Colonic mucosa (tissue), 4 donors: ENCODE measurements at regions not wholly inside any gene's neighbourhood (a gene's known extent, or its start where the extent isn't known, plus 50 kb on each side); places are given as distances from the start of the nearest gene placed in this dataset.

ENCODE experiments used
- DNase-seq: peaks from one replicate; pipeline ENCODE4 v3.0.0-alpha.2; 2020
- H3K27ac ChIP-seq: fragments of 200-600 bp; one replicate; pipeline ENCODE4 v1.8.0; 2021
- H3K27me3 ChIP-seq: fragments of 200-600 bp; one replicate; pipeline ENCODE4 v1.8.0; 2021
- H3K36me3 ChIP-seq: fragments of 200-600 bp; one replicate; pipeline ENCODE4 v1.8.0; 2021
- H3K4me1 ChIP-seq: fragments of 200-600 bp; one replicate; pipeline ENCODE4 v1.8.0; 2021; ENCODE audit warnings: mild to moderate bottlenecking
- H3K4me3 ChIP-seq: fragments of 200-600 bp; one replicate; pipeline ENCODE4 v1.8.0; 2021
- H3K9ac ChIP-seq, 2 donors: one replicate each; pipeline ENCODE4 v1.7.0; 2013; ENCODE audit warnings: control low read depth in 2 of 2, low read depth in 2 of 2, low read length in 2 of 2
- H3K9me3 ChIP-seq: fragments of 200-600 bp; one replicate; pipeline ENCODE4 v1.8.0; 2021
- intact Hi-C: fragments of 100-400 bp; cut with DNase I; formaldehyde crosslinking; loops from one replicate; pipeline ENCODE4 v1.14.1; 2022
- TF ChIP-seq, protein P1 (sequence below): fragments of 200-600 bp; IDR thresholded peaks from one replicate; pipeline ENCODE4 v1.8.0; 2022; ENCODE audit warnings: antibody characterized with exemption, mild to moderate bottlenecking
- donor health status: healthy.
- donor health status: DM: no; HTN: no; CAD: no.
- donor health status: DM: no; HTN: no; CAD: no.

DNA sequence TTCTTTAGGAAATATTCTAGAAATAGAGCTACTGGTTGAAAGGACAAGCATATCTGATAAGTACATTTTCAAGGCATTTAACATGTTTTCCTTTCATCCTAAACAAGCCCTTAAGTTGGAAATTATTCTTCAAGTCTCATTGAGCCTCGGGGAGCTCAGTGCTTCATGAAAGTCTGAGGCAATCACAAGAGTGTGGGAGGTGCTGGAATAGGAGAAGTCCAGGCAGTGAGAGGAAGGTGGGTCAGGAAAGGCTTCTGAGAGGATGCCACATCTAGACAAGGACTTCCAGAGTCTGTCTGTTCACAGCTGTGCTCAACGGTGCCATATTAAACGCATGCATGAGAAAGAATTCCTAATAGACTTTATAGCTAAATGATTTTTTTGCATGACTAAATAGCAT lies 69.8 kb downstream of the CD83 start:
- H3K4me1 ChIP-seq = no peaks in the 10 kb centered on the region
- no peaks in the 10 kb centered on the region for H3K27me3 ChIP-seq
- no peak for DNase-seq
- no peaks in the 10 kb centered on the region for H3K9me3 ChIP-seq
- H3K27ac ChIP-seq = no peak overlapping the region
- H3K9ac ChIP-seq = no peak overlapping the region
- intact Hi-C loops = no loop called here
- no peaks in the 10 kb centered on the region for H3K36me3 ChIP-seq
- TF ChIP-seq, protein P1, sequence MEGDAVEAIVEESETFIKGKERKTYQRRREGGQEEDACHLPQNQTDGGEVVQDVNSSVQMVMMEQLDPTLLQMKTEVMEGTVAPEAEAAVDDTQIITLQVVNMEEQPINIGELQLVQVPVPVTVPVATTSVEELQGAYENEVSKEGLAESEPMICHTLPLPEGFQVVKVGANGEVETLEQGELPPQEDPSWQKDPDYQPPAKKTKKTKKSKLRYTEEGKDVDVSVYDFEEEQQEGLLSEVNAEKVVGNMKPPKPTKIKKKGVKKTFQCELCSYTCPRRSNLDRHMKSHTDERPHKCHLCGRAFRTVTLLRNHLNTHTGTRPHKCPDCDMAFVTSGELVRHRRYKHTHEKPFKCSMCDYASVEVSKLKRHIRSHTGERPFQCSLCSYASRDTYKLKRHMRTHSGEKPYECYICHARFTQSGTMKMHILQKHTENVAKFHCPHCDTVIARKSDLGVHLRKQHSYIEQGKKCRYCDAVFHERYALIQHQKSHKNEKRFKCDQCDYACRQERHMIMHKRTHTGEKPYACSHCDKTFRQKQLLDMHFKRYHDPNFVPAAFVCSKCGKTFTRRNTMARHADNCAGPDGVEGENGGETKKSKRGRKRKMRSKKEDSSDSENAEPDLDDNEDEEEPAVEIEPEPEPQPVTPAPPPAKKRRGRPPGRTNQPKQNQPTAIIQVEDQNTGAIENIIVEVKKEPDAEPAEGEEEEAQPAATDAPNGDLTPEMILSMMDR = no peak
- no peak overlapping the region for H3K4me3 ChIP-seq

DNA sequence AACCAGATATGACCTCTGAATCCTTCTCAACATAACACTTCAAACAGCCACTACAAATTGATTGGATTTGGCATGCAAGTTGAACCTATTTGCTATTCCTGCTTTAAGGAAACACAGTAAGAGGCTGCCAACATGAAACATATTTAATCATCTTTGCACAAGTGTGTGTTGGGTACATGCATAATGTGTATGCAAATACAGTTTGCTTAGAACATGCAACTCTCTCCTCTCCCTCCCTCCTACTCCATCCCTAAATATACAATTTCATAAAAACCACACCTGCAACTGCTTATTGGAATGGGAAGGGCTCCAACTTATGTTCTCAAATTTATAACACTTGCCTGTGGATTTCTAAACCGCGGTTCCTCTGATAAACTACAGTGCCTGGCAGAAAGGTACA lies 71.5 kb downstream of the CD83 start:
- no peak for DNase-seq
- intact Hi-C loops = no loop called here
- TF ChIP-seq, protein P1 = no peak
- no peaks in the 10 kb centered on the region for H3K4me1 ChIP-seq
- H3K9me3 ChIP-seq = no peaks in the 10 kb centered on the region
- no peak overlapping the region for H3K9ac ChIP-seq
- H3K27ac ChIP-seq = no peak overlapping the region
- no peaks in the 10 kb centered on the region for H3K27me3 ChIP-seq
- no peak overlapping the region for H3K4me3 ChIP-seq
- no peaks in the 10 kb centered on the region for H3K36me3 ChIP-seq

GRCh38 chr6:14190191-14190928 lies 72.8 kb downstream of the CD83 start:
- no peaks in the 10 kb centered on the region for H3K36me3 ChIP-seq
- H3K27ac ChIP-seq = no peak overlapping the region
- no peaks in the 10 kb centered on the region for H3K4me1 ChIP-seq
- no peak overlapping the region for H3K4me3 ChIP-seq
- TF ChIP-seq, protein P1 = no peak
- intact Hi-C loops = no loop called here
- DNase-seq = no peak
- H3K27me3 ChIP-seq = no peaks in the 10 kb centered on the region
- no peaks in the 10 kb centered on the region for H3K9me3 ChIP-seq
- no peak overlapping the region for H3K9ac ChIP-seq

DNA sequence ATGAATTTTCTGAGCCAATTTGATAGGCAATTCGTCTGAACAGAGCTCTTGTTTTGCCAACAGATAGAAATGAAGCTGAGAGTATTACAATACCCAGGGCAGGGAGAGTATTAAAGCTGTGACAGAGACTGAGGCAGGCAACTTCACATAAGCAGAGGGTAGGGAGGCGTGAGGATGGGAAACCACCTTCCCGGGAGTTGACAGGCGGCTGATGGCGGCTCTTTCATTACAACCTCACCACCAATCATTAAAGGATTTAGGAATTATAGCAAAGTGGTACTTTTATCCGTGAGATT lies 73.3 kb downstream of the CD83 start:
- no peaks in the 10 kb centered on the region for H3K9me3 ChIP-seq
- no peak overlapping the region for H3K9ac ChIP-seq
- no peaks in the 10 kb centered on the region for H3K36me3 ChIP-seq
- DNase-seq = no peak
- no peaks in the 10 kb centered on the region for H3K4me1 ChIP-seq
- no peak overlapping the region for H3K4me3 ChIP-seq
- TF ChIP-seq, protein P1 = no peak
- no peak overlapping the region for H3K27ac ChIP-seq
- H3K27me3 ChIP-seq = no peaks in the 10 kb centered on the region
- intact Hi-C loops = no loop called here

DNA sequence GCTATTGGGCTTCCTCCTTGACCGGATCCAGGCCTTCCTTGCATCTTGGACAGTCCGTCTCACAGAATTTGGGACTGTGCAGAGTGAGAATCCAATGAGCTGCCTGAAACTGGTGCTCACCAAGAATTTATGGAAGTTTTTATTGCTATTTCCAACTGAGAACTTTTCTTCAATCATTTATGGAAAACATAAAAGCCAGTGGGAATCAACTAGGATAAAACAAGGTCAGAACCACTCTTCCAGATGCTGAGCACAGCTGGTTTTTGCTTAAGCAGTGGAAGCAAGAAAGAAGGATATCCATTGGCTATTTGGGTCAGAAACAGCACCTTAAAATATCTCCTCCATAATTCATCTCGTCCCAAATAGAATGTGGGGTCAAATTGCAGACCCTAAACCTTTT lies 74.2 kb downstream of the CD83 start:
- TF ChIP-seq, protein P1 = no peak
- no peaks in the 10 kb centered on the region for H3K9me3 ChIP-seq
- intact Hi-C loops = no loop called here
- no peak for DNase-seq
- H3K9ac ChIP-seq = no peak overlapping the region
- no peaks in the 10 kb centered on the region for H3K27me3 ChIP-seq
- no peak overlapping the region for H3K27ac ChIP-seq
- H3K4me3 ChIP-seq = no peak overlapping the region
- no peaks in the 10 kb centered on the region for H3K4me1 ChIP-seq
- no peaks in the 10 kb centered on the region for H3K36me3 ChIP-seq
